ENCODE measurements at regions not wholly inside any gene's neighbourhood (a gene's known extent, or its start where the extent isn't known, plus 50 kb on each side); places are given as distances from the start of the nearest gene placed in this dataset.
A peak's percentile ranks its signal among the peaks of the same experiment; 100 is the strongest.

DNA sequence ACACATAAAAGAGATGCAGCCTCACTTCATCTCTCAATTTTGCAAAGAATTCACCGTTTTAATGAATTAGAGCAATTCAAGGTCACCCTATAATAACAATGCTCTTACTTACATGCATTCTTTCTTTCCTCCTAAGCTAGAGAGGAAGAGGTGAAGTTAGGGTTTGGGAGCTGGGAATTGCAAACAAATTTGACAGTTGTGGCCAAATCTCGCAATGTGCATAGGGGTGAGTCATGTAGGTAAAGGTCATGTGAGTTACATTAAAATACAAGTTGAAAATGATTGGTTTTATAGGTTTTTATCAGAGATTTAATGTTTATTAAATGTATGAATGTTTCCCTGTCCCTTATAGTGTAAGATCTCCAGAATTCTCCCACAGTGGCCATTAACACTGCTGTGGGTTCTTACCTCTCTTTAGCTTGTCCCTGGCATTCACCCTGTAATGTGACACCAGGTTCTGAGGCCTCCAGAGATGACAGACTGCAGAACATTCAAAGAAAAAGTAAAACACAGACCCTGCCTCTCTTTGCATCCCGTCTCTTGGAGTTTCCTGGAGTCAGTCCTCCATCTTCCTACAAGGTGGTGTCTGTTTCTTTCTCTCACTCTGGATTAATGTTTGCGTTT, 53.7 kb upstream of the LGALSL start:
- Histone ChIP-seq H3K36me3 (replicated peaks; ENCODE audit: control insufficient read depth, insufficient read depth, low read length) (no peaks in the 10 kb centered on the region), H3K27me3 (ENCODE audit: control insufficient read depth, insufficient read depth, low read length) (no peaks in the 10 kb centered on the region), H3K4me3 (ENCODE audit: insufficient read depth, low read depth, low read length) (no peak overlapping the region)
- peak; percentile 26 for DNase-seq

GRCh38 chr2:64400733-64401528, 53.0 kb upstream of the LGALSL start:
- Histone ChIP-seq H3K36me3 (replicated peaks; ENCODE audit: control insufficient read depth, insufficient read depth, low read length) (no peaks in the 10 kb centered on the region), H3K27me3 (ENCODE audit: control insufficient read depth, insufficient read depth, low read length) (no peaks in the 10 kb centered on the region)

DNA sequence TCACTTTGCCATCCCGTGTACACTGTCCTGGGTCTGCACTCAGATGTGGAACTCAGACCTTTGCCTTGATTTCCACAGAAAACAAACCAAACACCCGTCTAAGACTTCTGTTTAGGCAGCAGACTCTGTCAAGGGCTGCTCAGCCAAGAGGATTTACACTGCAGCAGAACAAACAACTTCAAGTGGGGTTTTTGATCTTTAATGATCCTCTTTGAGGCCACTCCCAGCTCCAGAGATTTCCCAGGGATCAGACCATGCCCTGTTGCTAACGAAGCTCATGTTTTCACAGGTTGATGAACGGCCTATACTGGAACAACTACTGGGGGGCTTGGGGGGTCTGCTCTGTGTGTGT, 52.5 kb upstream of the LGALSL start:
- no peak for DNase-seq
- Histone ChIP-seq H3K36me3 (replicated peaks; ENCODE audit: control insufficient read depth, insufficient read depth, low read length) (no peaks in the 10 kb centered on the region), H3K4me3 (ENCODE audit: insufficient read depth, low read depth, low read length) (no peak overlapping the region), H3K27me3 (ENCODE audit: control insufficient read depth, insufficient read depth, low read length) (no peaks in the 10 kb centered on the region)

More at GRCh38 chr2:64400733-64401528, 53.0 kb upstream of the LGALSL start:
- H3K4me3 ChIP-seq (ENCODE audit: insufficient read depth, low read depth, low read length), result no peak overlapping the region
- DNase-seq, result peak; percentile 35

DNA sequence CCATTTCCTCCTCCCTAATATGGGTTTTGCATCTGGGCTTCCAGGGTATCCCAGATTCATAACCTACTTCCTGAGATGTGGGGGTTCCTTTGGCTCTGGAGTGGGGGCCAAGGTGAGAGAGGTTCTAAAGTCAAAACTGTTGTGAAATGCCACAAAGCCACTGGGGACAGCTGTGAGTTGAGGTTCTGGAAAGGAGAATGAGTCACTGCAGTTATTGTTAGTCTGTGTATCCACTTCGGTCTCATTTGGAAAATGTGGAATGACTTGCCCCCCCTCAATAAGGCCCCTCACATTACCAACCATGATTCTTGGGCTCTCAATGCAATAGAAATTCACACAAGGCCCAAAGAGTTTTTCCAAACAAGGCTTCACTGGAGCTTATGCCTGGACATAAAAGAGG, 51.1 kb upstream of the LGALSL start:
- no peak for DNase-seq
- H3K27me3 ChIP-seq (ENCODE audit: control insufficient read depth, insufficient read depth, low read length), result no peaks in the 10 kb centered on the region
- H3K36me3 ChIP-seq (replicated peaks; ENCODE audit: control insufficient read depth, insufficient read depth, low read length), result no peaks in the 10 kb centered on the region
- H3K4me3 ChIP-seq (ENCODE audit: insufficient read depth, low read depth, low read length), result no peak overlapping the region

DNA sequence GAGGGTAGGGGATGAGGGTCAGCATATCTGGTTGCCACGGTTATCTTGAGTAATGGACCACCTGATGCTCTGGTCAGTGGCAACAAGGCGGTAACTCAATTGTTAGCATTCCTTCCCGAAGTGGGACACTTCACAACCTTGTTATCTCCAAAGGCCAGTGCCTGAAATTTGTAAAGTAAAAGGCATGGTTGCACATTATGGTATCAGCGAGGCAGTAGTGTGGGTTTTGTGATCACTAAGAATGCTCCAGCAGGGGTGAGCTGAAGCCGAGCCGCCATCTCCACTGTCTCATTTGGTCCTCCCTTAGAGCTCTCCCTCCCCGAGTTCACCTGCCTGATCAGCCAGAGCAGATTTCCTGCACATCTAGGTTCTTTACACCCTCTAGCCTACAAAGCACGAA, 50.5 kb upstream of the LGALSL start:
- DNase-seq, result no peak
- H3K36me3 ChIP-seq (replicated peaks; ENCODE audit: control insufficient read depth, insufficient read depth, low read length), result no peaks in the 10 kb centered on the region
- H3K27me3 ChIP-seq (ENCODE audit: control insufficient read depth, insufficient read depth, low read length), result no peaks in the 10 kb centered on the region
- no peak overlapping the region for H3K4me3 ChIP-seq (ENCODE audit: insufficient read depth, low read depth, low read length)

DNA sequence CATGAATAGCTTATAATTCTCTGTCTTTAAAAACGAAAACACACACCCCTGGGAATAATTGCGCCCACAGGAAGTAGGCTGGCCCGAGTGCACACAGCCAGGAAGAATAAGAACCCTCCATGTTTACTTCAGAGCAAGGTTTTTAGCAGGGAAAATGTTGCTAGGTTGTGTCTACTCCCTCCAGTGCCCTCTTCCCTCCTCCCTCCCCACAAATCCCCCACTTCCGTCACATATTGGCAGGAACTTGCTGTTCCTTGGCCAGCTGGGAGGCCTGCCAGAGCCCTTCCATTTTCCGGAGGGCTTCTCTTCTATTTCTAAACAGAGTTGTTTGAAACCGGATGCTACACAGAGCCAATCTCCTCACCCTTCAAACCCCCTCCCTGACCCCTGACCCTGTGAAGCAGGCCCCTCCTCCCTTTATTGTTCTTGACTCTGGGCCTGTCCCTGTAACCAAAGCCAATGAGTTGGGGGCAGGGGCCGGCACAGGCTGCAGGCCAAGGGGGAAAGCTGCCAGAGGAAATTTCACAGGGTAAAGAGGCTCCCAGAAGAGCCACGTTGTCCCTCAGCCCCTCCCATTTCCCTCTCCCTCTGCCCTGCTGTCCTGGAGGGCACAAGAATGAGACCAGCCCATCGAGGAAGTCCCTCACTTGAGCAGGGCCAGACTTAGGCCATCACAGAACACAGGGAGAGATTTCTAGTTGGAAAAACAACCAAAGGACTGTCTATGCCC, 49.8 kb upstream of the LGALSL start:
- no peaks in the 10 kb centered on the region for H3K27me3 ChIP-seq (ENCODE audit: control insufficient read depth, insufficient read depth, low read length)
- DNase-seq, result peak; percentile 80
- H3K4me3 ChIP-seq (ENCODE audit: insufficient read depth, low read depth, low read length), result no peak overlapping the region; the same call in 1 of the 2 replicates

More for the DNA sequence above, 49.8 kb upstream of the LGALSL start:
- no peaks in the 10 kb centered on the region for H3K36me3 ChIP-seq (replicated peaks; ENCODE audit: control insufficient read depth, insufficient read depth, low read length)
